HepG2 (cell line): ENCODE measurements at regions not wholly inside any gene's neighbourhood (a gene's known extent, or its start where the extent isn't known, plus 50 kb on each side); places are given as distances from the start of the nearest gene placed in this dataset.

Source experiments
- CTCF ChIP-seq: sonication (generic); formaldehyde crosslinking; IDR thresholded peaks from 2 replicates; pipeline ENCODE4 v1.5.0; 2020; ENCODE audit warnings: mild to moderate bottlenecking, missing genetic modification reagents, moderate library complexity
- EHMT2 ChIP-seq: fragments of 200-600 bp; sonication (generic); IDR thresholded peaks from 2 replicates; pipeline ENCODE4 v1.7.0; 2017; ENCODE audit warnings: antibody characterized with exemption, low read depth, low read length, borderline replicate concordance
- NR2F2 ChIP-seq: IDR thresholded peaks from 2 replicates; pipeline ENCODE4 v1.6.1; 2012; ENCODE audit warnings: low read depth, inconsistent platforms, borderline replicate concordance
- NR2F6 ChIP-seq, 2 experiments: IDR thresholded peaks; 2 replicates each; pipeline ENCODE4 v1.6.1; 2016; ENCODE audit warnings: antibody characterized with exemption in 1 of 2, mild to moderate bottlenecking in 1 of 2
- RAD21 ChIP-seq: fragments of 450-650 bp; formaldehyde crosslinking; IDR thresholded peaks from 2 replicates; pipeline ENCODE4 v1.5.0; 2020; ENCODE audit warnings: mild to moderate bottlenecking
- TCF7L2 ChIP-seq: IDR thresholded peaks from 2 replicates; pipeline ENCODE4 v1.6.1; 2011; ENCODE audit warnings: mild to moderate bottlenecking, low read depth, low read length, moderate library complexity
- ZBTB33 ChIP-seq: sonication (generic); formaldehyde crosslinking; IDR thresholded peaks from 2 replicates; pipeline ENCODE4 v1.4.0; 2020; ENCODE audit warnings: missing genetic modification reagents
- ZNF274 ChIP-seq: sonication (generic); formaldehyde crosslinking; IDR thresholded peaks from 2 replicates; pipeline ENCODE4 v1.5.1; 2020; ENCODE audit warnings: mild to moderate bottlenecking, missing genetic modification reagents
- ZNF549 ChIP-seq: sonication (generic); formaldehyde crosslinking; IDR thresholded peaks from 2 replicates; pipeline ENCODE4 v1.5.0; 2020; ENCODE audit warnings: missing genetic modification reagents
- ZSCAN29 ChIP-seq: sonication (generic); formaldehyde crosslinking; conservative IDR thresholded peaks from 2 replicates; pipeline ENCODE4 v1.4.0; 2020; ENCODE audit warnings: mild to moderate bottlenecking, missing genetic modification reagents

- TF ChIP-seq ZBTB33 (no peak), TCF7L2 (no peak), CTCF (no peak), NR2F6 (IDR thresholded peaks at IDR 0.05) (no peak), NR2F6 (CRISPR knock-in tag; IDR thresholded peaks at IDR 0.05) (no peak), ZNF549 (CRISPR knock-in tag) (no peak), RAD21 (CRISPR knock-in tag) (no peak), NR2F2 (no peak), ZSCAN29 (CRISPR knock-in tag) (no peak), ZNF274 (CRISPR knock-in tag) (no peak), EHMT2 (no peak)
Measured at GRCh38 chr7:116404389-116404788, 95.1 kb upstream of the CAV2 start.
